Kidney capillary endothelial cell (primary cell): ENCODE measurements at regions not wholly inside any gene's neighbourhood (a gene's known extent, or its start where the extent isn't known, plus 50 kb on each side); places are given as distances from the start of the nearest gene placed in this dataset.
"Not testable (repeated sequence)": the region's sequence is repeated elsewhere in the genome, so short reads cannot be mapped to it uniquely, and the experiment has no call there.

Experiments used
- DNase-seq: peaks from one replicate; pipeline ENCODE4 v3.0.0-alpha.2; 2018; ENCODE audit warnings: low spot score

- no peak for DNase-seq
Measured at GRCh38 chr7:16266877-16267276, 154.5 kb downstream of the CRPPA start.

- not testable (repeated sequence) for DNase-seq
Measured at GRCh38 chr7:16266470-16266869, 154.9 kb downstream of the CRPPA start.

- no peak for DNase-seq
Measured at GRCh38 chr7:16265863-16266458, 155.4 kb downstream of the CRPPA start.

- no peak for DNase-seq
Measured at GRCh38 chr7:16264823-16265804, 156.2 kb downstream of the CRPPA start.

DNA sequence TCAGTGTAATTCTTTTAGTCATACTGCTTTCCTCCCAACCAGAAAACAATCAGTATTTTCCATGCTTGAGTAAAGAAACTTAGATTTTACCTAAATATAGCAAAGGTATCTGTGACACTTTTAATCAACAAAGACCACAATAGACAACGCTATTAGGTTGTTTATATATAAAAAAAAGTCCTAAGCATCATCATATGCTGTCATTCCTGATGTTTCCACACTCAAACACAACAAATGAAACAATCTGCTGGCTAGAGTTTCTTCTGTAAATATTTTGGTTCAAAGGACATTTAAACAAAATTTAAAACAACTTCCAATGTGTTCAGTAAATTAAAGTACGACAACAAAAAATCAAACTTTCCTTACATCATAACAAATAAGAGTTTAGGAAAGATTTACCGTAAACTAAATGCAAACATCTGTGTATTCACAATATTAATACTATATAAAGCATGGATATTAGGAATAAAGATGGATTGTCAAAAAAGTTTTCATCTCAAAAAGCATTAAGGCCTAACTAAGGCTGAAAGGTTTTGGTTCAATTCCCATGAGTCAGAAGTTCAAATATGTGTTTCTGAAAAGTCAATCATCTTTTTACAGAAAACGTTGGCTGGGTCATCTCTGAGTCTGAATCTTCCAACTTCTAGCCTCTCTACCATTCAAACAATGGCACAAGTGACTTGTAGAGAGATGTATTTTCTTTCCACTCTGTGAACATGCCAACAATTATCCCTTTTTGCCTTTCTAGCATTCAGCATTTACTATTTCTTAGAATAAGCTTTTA, 157.1 kb downstream of the CRPPA start:
- DNase-seq, result no peak

DNA sequence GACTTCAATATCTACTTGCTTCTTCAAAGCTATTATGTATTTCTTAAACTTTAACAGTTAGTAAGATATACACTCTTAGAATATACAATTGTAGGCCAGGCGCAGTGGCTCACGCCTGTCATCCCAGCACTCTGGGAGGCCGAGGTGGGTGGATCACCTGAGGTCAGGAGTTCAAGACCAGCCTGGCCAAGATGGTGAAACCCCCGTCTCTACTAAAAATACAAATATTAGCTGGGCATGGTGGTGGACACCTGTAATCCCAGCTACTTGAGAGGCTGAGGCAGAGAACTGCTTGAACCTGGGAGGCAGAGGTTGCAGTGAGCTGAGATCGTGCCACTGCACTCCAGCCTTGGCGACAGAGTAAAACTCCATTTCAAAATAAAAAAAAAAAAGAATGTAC, 158.0 kb downstream of the CRPPA start:
- not testable (repeated sequence) for DNase-seq

GRCh38 chr7:16261654-16262053, 159.7 kb downstream of the CRPPA start:
- no peak for DNase-seq

DNA sequence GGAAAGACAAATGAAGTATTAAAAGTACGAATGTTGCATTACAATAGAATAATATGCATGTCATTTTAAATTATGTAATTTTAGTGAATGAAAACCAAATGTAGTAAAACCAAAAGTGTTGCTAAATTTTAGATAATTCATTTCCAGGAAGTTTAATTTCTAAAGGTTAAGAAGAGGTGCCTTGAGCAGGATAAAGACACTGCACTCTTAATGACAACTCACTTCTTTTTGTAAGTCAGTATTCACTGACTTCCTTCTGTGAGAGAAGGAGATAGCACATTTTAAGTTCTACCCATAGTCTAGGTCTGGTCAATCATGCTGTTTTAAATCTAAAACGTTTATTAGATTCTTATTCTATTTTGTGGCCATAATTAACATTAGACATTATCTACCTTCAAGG, 160.2 kb downstream of the CRPPA start:
- no peak for DNase-seq

GRCh38 chr7:16260236-16260728, 161.1 kb downstream of the CRPPA start:
- no peak for DNase-seq

DNA sequence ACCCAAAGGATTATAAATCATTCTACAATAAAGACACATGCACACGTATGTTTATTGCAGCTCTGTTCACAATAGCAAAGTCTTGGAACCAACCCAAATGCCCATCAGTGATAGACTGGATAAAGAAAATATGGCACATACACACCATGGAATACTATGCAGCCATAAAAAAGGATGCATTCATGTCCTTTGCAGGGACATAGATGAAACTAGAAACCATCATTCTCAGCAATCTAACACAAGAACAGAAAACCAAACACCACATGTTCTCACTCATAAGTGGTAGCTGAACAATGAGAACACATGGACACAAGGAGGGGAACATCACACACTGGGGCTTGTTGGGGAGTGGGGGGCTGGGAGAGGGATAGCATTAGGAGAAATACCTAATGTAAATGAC, 164.9 kb downstream of the CRPPA start:
- DNase-seq, result not testable (repeated sequence)

DNA sequence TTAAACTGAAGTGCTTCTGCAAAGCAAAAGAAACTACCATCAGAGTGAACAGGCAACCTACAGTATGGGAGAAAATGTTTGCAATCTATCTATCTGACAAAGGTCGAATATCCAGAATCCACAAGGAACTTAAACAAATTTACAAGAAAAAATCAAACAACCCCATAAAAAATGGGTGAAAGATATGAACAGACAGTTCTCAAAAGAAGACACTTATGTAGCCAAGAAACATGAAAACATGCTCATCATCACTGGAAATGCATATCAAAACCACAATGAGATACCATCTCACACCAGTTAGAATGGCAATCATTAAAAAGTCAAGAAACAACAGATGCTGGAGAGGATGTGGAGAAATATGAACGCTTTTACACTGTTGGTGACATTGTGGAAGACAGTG, 165.4 kb downstream of the CRPPA start:
- not testable (repeated sequence) for DNase-seq

DNA sequence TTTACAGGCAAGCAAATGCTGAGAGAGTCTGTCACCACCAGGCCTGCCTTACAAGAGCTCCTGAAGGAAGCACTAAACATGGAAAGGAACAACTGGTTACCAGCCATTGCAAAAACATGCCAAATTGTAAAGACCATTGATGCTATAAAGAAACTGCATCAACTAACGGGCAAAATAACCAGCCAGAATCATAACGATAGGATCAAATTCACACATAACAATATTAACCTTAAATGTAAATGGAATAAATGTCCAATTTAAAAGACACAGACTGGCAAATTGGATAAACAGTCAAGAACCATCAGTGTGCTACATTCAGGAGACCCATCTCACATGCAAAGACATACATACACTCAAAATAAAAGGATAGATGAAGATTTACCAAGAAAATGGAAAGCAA, 170.7 kb downstream of the CRPPA start:
- DNase-seq, result not testable (repeated sequence)

GRCh38 chr7:16249204-16249603, 172.1 kb downstream of the CRPPA start:
- DNase-seq, result not testable (repeated sequence)

GRCh38 chr7:16248556-16248955, 172.8 kb downstream of the CRPPA start:
- DNase-seq, result not testable (repeated sequence)

DNA sequence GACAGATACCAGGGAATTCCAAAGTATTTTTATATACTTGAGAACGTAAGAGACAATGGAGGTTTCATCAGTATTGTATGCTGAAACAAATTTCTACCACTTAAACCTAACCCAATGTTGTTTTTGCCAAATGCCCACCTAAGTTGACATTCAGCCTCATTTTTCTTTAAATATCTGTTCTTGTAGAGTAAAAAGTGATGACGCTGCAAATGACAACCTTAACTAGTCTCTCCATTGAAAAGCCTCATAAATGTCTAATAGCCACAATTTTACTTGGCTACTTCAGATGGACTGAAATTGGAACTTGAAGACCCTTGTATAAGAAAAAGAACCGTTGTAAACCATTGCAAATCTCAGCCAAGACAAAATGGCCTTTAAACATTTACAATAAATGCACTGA, 176.9 kb downstream of the CRPPA start:
- no peak for DNase-seq

- DNase-seq, result no peak
Measured at GRCh38 chr7:16242920-16243319, 178.4 kb downstream of the CRPPA start.

GRCh38 chr7:16241017-16241416, 180.3 kb downstream of the CRPPA start:
- no peak for DNase-seq

DNA sequence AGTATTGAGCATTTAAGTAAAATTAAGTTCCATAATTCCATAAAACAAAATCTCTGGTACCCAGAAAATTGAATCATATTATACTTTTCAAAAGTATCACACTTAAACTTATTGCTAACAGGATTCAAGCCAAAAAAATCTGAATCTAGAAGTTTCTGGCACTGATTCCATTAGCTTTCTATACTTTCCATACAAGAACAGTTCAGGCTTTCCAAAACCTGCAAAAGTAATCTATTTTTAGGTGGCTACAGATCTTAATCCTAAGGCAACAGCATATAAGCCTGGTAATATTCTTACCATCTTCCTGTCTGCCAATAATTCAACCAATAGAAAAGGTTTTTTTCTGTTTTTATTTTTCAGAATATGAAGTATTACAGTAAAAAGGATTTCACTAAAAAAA, 185.0 kb downstream of the CRPPA start:
- DNase-seq, result no peak

- DNase-seq, result no peak
Measured at GRCh38 chr7:16235147-16236114, 185.9 kb downstream of the CRPPA start.

DNA sequence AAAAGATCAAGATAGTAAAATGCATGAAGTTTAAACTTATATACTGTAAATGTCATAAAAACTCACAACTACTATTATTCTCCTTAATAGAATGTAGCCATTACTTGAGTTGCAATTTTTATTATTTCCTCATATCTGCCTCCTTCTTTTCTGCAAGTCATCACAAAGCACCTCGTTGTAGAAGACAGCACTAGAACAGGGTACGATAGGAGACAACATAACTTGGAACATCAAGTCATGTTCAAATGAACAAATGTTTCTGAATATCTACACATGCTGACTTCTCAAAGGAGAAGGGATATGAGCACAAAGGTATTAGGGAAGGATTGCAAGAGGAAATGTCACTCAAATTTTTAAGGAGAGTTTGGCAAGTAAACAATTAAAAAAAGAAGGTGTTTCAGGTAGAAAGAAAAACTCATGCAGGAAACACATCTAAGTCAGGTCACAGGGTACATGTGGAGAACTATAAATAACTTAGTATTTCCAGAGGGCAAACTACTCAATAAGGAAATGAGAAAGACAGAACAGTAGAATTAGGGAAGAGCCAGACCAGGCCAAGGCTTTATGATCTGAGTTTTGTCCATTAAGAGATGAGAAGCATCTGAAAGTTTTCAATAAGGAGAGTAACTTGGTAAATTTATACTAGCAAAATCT, 186.7 kb downstream of the CRPPA start:
- DNase-seq, result no peak

DNA sequence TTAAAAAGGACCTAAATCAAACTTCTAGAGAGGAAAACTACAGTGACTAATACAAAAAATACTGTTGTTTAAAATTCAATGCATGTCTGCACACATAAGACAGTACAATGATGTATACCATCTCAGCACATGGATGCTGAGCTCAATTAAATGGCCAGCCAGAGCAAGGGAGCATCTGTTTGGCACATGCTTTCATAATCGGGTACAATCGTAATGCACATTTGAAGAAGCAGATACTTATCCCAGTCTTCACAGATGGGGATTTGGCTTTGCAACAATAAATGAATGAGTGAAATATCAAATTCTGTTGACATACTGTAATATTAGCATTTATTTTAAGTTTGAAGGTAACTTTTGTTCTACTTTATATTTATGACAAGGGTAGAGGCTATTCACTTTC, 187.8 kb downstream of the CRPPA start:
- no peak for DNase-seq
